Endothelial cell of umbilical vein (primary cell): ENCODE measurements at regions not wholly inside any gene's neighbourhood (a gene's known extent, or its start where the extent isn't known, plus 50 kb on each side); places are given as distances from the start of the nearest gene placed in this dataset.

Experiments used
- BruUV-seq: library from RNA; stranded (reverse); fragments of 400-500 nt; replicated peaks from 2 replicates; lab custom pipeline; 2021; lab: Mats Ljungman, UMichigan
- CTCF ChIA-PET: fragments of 300-600, 350-600 bp; sonication (Branson Sonifier 250); formaldehyde crosslinking; loops from one replicate; lab custom pipeline; 2021; ENCODE audit warnings: antibody characterized with exemption, inconsistent platforms; lab: Charles Lee
- POLR2A ChIA-PET: fragments of 300-600, 350-600 bp; sonication (Branson Sonifier 250); formaldehyde crosslinking; loops from one replicate; lab custom pipeline; 2021; ENCODE audit warnings: antibody characterized with exemption, inconsistent platforms; lab: Charles Lee
- DNase-seq: peaks from one replicate; pipeline ENCODE4 v3.0.0-alpha.2; 2011; ENCODE audit warnings: low read depth, low spot score
- FAIRE-seq: peaks from 2 replicates; lab custom pipeline; 2011; peaks lifted over from hg19 to GRCh38; lab: Jason Lieb, UNC
- H2AFZ ChIP-seq: 2 replicates; pipeline ENCODE4 v1.6.0; 2012; ENCODE audit warnings: low read depth, low read length, control low read depth, inconsistent platforms
- H3K27ac ChIP-seq: 2 replicates; pipeline ENCODE4 v1.5.1; 2011; ENCODE audit warnings: low read depth, mild to moderate bottlenecking, control low read depth, low read length, moderate library complexity; ENCODE audit not compliant: insufficient read depth
- H3K27me3 ChIP-seq, 2 experiments: 2 replicates each; pipeline versions ENCODE4 v1.6.0 to v1.6.1; 2011; ENCODE audit warnings: low read length in 2 of 2, mixed read lengths in 1 of 2; ENCODE audit not compliant: control insufficient read depth in 2 of 2, insufficient read depth in 2 of 2
- H3K36me3 ChIP-seq, 2 experiments: 2 replicates in 1 of 2; 3 replicates in 1 of 2; pipeline ENCODE4 v1.5.1; 2011; ENCODE audit warnings: low read length in 2 of 2, mild to moderate bottlenecking in 1 of 2, moderate library complexity in 1 of 2; ENCODE audit not compliant: control insufficient read depth in 2 of 2, insufficient read depth in 2 of 2; ENCODE audit errors: extremely low read depth in 1 of 2
- H3K4me1 ChIP-seq: 3 replicates; pipeline ENCODE4 v1.5.1; 2011; ENCODE audit warnings: mild to moderate bottlenecking, low read length; ENCODE audit not compliant: control insufficient read depth, insufficient read depth; ENCODE audit errors: extremely low read depth
- H3K4me2 ChIP-seq: 2 replicates; pipeline ENCODE4 v1.6.1; 2011; ENCODE audit warnings: low read length, control low read depth, mixed read lengths; ENCODE audit not compliant: insufficient read depth
- H3K4me3 ChIP-seq, 3 experiments: fragments of 200-600 bp in 1 of 3; sonication (generic), shearing (Covaris generic) in 1 of 3; replicated peaks in 1 of 3; 2 replicates each; pipeline ENCODE4 v1.5.1; 2011 to 2016; ENCODE audit warnings: control low read depth in 3 of 3, low read length in 3 of 3, mild to moderate bottlenecking in 2 of 3, inconsistent platforms in 1 of 3, low read depth in 1 of 3, moderate library complexity in 1 of 3; ENCODE audit not compliant: insufficient read depth in 1 of 3
- H3K79me2 ChIP-seq: 2 replicates; pipeline ENCODE4 v1.6.0; 2012; ENCODE audit warnings: low read length, inconsistent platforms; ENCODE audit not compliant: control insufficient read depth, insufficient read depth
- H3K9ac ChIP-seq: replicated peaks from 2 replicates; pipeline ENCODE3; 2011; ENCODE audit warnings: low read length, control low read depth; ENCODE audit not compliant: insufficient read depth; ENCODE audit errors: extremely low read depth
- H3K9me1 ChIP-seq: replicated peaks from 3 replicates; pipeline ENCODE4 v1.6.0; 2011; ENCODE audit warnings: mild to moderate bottlenecking, low read length; ENCODE audit not compliant: control insufficient read depth, insufficient read depth; ENCODE audit errors: extremely low read depth
- H3K9me3 ChIP-seq: replicated peaks from 2 replicates; pipeline ENCODE4 v1.5.1; 2012; ENCODE audit warnings: low read length, inconsistent platforms; ENCODE audit not compliant: control insufficient read depth, insufficient read depth
- H4K20me1 ChIP-seq: replicated peaks from 2 replicates; pipeline ENCODE3; 2011; ENCODE audit warnings: mild to moderate bottlenecking, low read length; ENCODE audit not compliant: control insufficient read depth, insufficient read depth; ENCODE audit errors: extremely low read depth
- EZH2 ChIP-seq: IDR thresholded peaks from 2 replicates; pipeline ENCODE4 v1.6.1; 2012; ENCODE audit warnings: borderline replicate concordance, low read depth, mild to moderate bottlenecking, moderate library complexity, low read length, inconsistent platforms; ENCODE audit not compliant: severe bottlenecking
- JUN ChIP-seq: IDR thresholded peaks from 2 replicates; pipeline ENCODE4 v1.6.1; 2011; ENCODE audit warnings: borderline replicate concordance, low read depth; ENCODE audit not compliant: insufficient read length, insufficient read depth
- MYC ChIP-seq: IDR thresholded peaks from one replicate; pipeline ENCODE4 v1.6.1; 2011; ENCODE audit warnings: mild to moderate bottlenecking, low read depth, low read length
- POLR2A ChIP-seq: IDR thresholded peaks from 2 replicates; pipeline ENCODE4 v1.6.1; 2012; ENCODE audit warnings: low read depth, mild to moderate bottlenecking, control low read depth, low read length
- POLR2AphosphoS5 ChIP-seq: IDR thresholded peaks from 2 replicates; pipeline ENCODE4 v1.6.1; 2012; ENCODE audit warnings: low read depth, mild to moderate bottlenecking, control low read depth, low read length, moderate library complexity; ENCODE audit not compliant: insufficient read depth
- dilution Hi-C: fragments of 300-500 bp; cut with MboI; formaldehyde crosslinking; loops from one replicate; pipeline ENCODE4 v1.15.0; 2019; ENCODE audit warnings: low sequenced_read_pairs; ENCODE audit not compliant: extremely low pct_ligation_motif_present
- intact Hi-C: fragments of 100-400 bp; cut with micrococcal nuclease; formaldehyde crosslinking; loops from one replicate; pipeline ENCODE4 v1.10.0; 2022
- TF ChIP-seq, protein P1 (sequence below), 2 donors: IDR thresholded peaks; 1 replicate in 1 of 2; 2 replicates in 1 of 2; pipeline ENCODE4 v1.5.1; 2011; ENCODE audit warnings: low read length in 2 of 2, mild to moderate bottlenecking in 2 of 2, moderate library complexity in 2 of 2, control low read depth in 1 of 2, inconsistent platforms in 1 of 2, low read depth in 1 of 2; ENCODE audit not compliant: insufficient read depth in 1 of 2; ENCODE audit errors: extremely low read depth in 1 of 2

DNA sequence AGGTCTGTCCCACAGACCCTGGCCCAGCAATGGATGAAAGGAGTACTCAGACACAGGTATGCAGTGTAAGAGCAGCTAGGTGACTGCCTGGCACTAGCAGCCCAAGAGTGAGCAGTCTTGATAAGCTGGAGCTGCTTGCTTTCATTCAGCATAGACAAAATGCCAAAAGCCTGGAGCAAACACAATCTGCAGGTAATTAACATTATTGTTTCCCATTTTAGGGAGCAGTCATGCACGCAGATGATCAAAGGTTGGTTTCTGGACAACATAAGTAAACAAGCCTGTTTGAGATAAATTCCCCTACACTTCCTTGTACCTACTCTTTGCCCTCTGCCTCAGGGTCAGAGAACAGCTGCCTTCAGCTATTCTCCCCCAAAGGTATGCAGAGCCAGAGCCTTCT lies 73.7 kb upstream of the MSTN start:
- Histone ChIP-seq H3K9me1 (no peaks in the 10 kb centered on the region), H2AFZ (no peak overlapping the region), H3K4me3 (no peak overlapping the region), H3K4me2 (no peak overlapping the region), H3K4me1 (no peaks in the 10 kb centered on the region), H3K9ac (no peak overlapping the region), H3K9me3 (no peaks in the 10 kb centered on the region), H3K36me3 (no peaks in the 10 kb centered on the region), H3K27ac (no peak overlapping the region), H3K79me2 (no peaks in the 10 kb centered on the region), H3K27me3 (no peaks in the 10 kb centered on the region), H4K20me1 (no peaks in the 10 kb centered on the region)
- dilution Hi-C loops = no loop called here
- ChIA-PET POLR2A (no interaction called here), CTCF (interaction anchor here (1.0 to 1.9 kb wide), 4 partner anchors 9 to 19 kb away, joined by 3 to 8 read pairs (median 4); no protein-coding TSS in a partner anchor)
- DNase-seq (no peak), FAIRE-seq (no peak)
- no peak for TF ChIP-seq POLR2AphosphoS5
- TF ChIP-seq, protein P1, sequence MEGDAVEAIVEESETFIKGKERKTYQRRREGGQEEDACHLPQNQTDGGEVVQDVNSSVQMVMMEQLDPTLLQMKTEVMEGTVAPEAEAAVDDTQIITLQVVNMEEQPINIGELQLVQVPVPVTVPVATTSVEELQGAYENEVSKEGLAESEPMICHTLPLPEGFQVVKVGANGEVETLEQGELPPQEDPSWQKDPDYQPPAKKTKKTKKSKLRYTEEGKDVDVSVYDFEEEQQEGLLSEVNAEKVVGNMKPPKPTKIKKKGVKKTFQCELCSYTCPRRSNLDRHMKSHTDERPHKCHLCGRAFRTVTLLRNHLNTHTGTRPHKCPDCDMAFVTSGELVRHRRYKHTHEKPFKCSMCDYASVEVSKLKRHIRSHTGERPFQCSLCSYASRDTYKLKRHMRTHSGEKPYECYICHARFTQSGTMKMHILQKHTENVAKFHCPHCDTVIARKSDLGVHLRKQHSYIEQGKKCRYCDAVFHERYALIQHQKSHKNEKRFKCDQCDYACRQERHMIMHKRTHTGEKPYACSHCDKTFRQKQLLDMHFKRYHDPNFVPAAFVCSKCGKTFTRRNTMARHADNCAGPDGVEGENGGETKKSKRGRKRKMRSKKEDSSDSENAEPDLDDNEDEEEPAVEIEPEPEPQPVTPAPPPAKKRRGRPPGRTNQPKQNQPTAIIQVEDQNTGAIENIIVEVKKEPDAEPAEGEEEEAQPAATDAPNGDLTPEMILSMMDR (IDR thresholded peaks at IDR 0.05; ENCODE audit: extremely low read depth in 1 of 2, insufficient read depth in 1 of 2, low read depth in 1 of 2, low read length in 2 of 2) = no peak
- no peak for TF ChIP-seq EZH2
- TF ChIP-seq JUN = no peak
- no peak for TF ChIP-seq POLR2A
- TF ChIP-seq MYC = no peak
- no TSS peak for BruUV-seq
- intact Hi-C loops = no loop called here
